ENCODE measurements at regions not wholly inside any gene's neighbourhood (a gene's known extent, or its start where the extent isn't known, plus 50 kb on each side); places are given as distances from the start of the nearest gene placed in this dataset.
"Not testable (repeated sequence)": the region's sequence is repeated elsewhere in the genome, so short reads cannot be mapped to it uniquely, and the experiment has no call there.

DNA sequence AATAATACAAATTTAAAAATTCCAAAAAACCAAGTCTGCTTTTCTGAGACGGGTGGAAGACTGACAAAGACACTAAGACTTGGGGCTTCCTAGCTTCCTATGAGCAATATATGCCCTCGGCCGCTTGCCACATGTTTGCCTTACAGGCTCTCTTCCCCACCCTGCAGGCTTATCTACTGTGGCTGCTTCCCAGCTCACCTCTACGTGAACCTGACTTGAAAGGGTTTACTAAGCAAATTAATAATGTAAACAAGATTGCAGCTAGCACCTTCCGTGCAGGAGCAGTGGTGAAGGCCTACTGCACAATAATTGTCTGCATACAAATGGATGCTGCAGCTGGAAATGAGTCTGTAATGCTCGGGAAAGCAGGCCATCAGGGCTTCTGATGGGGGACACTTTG, 152.9 kb upstream of the DAB1 start:
- no peak for DNase-seq (ENCODE audit: low spot score)

DNA sequence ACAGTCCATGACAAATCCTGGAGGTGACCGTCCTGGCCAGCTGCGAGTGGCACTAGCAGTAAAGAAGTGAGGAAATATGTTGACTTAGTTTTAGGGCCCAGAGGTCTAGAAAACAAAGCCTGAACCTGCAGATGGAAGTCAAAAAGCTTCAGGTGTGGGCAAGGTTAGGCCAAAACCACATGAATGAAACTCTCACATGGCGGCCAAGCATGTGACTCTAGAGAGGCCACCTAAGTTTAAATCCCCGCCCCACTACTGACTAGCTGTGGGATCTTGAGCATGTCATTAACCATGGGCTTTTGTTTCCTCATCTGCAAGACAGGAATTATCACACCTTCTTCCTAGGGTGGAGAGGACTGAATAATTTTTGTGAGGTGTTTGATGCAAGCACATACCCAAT, 148.2 kb upstream of the DAB1 start:
- no peak for DNase-seq (ENCODE audit: low spot score)

DNA sequence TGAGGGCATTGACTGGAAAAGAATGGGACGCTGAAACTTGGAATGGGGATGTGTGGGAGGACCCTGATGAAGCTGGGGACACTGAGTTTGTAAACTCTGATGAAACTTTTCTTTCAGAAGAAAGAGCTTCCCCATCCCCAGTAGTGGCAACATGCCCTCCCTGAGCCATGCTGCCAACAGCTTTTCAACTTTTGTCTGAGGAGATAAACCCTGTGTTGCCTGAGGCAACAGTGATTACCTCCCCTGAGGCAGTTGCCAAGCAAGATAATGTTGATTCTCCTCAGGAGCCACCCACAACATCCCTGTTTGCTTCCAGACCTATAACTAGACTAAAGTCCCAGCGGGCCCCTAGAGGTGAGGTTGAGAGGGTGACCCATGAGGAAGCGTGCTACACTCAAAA, 134.2 kb upstream of the DAB1 start:
- not testable (repeated sequence) for DNase-seq (ENCODE audit: low spot score)

DNA sequence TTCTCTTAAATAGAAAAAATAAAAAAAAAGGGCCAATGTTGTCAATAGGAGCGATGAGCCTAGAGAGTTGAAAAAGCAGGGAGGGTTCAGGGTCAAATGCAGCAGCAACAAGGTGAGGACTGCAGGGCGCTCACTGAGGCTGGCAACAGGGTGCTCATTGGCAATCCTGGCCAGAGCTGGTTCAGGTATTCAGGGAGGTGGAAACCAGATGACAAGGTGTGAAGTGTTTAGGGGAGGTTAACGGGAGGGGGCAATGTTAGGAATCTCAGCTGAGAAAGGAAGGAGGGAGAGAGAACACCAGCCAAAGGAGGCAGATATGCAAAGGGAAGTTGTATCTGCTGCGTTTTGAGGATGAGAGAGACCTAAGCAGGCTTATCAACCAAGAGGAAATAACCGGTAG, 129.8 kb upstream of the DAB1 start:
- DNase-seq (ENCODE audit: low spot score): no peak

DNA sequence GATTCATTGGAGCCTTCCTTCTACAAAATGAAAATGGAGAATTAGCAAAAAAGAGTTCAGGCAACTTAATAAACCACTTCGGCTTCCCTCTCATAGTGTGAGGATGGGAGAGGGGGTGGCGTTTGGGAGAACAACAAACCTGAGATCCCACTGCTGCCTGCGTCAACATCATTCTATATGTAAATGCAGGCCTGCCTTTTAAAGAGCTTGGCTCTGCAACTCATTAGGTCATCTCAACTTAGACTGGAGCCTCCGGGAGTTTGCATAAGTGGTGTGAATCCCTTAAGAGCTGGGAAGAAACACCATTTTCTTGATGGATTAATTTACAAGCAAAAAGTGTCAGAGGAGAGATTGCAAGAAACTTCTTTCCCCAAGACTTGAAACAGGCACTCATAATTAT, 127.6 kb upstream of the DAB1 start:
- peak; percentile 20 for DNase-seq (ENCODE audit: low spot score)

DNA sequence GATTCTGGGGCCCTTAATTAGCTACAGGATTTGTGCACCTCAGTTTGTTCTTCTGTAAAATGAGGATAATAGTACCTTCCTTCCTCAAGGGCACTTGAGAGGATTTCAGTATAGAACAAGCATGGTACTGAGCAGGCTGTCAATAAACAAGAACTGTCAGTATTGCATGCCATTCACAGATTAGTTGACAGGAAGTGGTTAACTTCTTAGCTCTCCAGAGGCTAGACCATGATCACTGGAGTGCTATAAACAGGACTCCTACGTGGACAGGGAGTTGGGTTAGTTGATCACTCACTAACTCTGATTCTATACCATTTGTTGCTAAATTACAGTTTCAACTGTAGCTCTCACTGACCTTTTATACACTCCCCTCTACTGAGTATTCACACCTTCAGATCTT, 126.2 kb upstream of the DAB1 start:
- DNase-seq (ENCODE audit: low spot score): peak; percentile 53

DNA sequence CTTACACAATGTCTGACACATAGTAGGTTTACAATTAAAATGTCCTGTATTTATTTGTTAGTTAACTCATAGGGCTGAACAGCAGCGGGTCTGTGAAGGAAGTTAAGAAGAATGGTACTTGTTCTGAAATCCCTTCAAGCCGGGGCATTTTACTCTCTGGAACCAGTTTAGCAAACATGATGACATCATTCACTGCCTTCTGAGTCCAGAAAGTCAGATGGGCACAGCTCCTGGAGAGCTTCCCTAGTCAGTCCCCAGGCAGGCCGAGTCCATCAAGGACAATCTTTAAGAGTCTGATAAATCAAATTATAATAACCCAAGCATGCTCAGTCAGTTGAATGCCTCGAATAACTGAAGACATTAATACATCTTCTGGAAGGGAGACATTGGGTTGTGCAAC, 125.4 kb upstream of the DAB1 start:
- no peak for DNase-seq (ENCODE audit: low spot score)

DNA sequence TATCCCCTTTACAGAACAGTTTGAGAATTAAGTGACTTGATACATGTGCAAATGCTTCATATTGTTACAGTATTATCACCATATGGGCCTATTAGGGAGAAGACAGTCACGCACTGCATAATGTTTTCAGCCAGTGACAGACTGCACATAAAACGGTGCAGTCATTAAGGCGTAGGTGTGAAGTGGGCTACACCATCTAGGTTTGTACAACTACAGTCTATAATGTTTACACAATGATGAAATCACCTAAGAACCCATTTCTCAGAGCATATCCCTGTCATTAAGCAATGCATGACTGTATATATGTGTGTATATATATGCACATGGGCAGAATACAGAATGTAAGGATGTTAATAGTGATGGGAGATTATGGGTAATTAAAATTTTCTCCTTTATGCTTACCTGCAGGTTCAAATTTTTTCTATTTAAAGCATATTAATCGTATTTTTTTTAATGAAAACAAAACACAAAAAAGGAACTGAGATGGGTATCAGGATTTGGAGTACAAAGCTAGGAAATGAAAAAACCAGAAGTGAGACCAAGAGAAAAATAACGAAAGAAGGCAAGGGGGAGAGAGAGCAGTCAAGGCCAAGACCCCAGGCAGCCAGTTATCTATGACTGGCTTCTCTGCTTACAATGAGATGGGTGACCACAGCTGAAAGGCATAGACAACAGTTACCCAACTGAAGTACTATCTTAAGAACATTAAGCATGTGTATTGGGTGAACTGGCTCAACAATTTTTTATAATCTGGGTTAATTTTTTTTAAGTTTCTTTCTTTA, 122.9 kb upstream of the DAB1 start:
- no peak for DNase-seq (ENCODE audit: low spot score)

DNA sequence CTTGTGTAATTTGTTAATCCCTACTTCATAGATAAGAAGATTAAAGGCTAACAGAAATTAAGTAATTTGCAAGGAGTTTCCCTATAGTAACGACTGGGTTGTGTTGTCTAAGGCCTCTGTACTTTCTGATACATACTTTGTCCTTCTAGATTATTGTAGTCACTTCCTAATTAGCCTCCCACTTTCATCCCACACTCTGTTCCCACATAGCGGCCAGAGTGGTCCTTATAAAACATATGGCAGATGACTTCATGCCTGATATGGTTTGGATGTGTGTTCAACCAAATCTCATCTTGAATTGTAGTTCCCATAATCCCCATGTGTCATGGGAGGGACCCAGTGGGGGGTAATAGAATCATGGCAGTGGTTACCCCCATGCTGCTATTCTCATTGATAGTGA, 120.5 kb upstream of the DAB1 start:
- no peak for DNase-seq (ENCODE audit: low spot score)

DNA sequence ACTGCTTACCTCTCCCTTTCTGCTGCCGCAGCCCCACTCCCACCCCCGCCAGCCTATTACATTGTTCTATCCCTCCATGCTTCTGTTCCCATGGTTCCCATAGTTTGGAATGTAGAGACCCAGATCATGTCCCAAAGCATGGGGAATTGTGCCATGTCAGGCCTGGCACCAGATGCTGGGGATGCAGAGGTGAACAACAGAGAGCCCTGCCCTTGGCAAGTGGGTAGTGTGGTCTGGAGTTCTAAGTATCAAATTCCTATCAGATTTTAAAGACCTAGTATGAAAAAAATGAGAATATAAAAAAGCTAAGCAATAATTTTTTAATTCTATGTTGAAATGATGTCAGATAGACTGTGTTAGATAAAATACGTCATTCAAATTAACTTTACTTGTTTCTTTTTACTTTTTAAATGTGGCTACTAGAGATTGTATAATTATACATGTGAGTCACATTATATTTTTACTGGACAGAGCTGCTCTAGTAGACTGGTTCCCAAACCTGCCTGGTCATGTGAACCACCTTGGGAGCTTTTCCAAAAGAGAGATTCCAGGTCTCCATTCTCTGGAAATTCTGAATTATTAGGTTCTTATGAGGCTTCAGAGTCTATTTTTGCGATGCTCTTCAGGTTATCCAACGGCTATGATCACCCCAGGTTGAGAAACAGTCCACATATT, 113.0 kb upstream of the DAB1 start:
- DNase-seq (ENCODE audit: low spot score): no peak

DNA sequence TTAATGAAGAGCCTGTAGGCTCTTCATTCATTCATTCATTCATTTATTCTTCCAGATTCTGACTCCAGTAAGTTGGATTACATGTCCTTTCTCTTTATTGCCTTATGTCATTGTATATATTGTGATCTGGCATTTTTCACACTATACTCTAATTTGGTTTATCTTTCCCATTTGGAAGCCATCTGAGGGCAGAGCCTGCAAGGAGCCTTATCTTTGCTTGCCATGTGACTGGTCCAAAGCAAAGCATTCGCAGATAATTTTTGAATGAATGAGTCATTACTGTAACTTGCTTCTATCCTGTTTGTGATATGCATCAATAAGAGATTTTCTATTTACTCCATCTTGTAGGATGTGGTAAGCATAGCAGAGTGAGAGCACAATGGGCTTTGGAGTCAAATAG, 108.4 kb upstream of the DAB1 start:
- no peak for DNase-seq (ENCODE audit: low spot score)

DNA sequence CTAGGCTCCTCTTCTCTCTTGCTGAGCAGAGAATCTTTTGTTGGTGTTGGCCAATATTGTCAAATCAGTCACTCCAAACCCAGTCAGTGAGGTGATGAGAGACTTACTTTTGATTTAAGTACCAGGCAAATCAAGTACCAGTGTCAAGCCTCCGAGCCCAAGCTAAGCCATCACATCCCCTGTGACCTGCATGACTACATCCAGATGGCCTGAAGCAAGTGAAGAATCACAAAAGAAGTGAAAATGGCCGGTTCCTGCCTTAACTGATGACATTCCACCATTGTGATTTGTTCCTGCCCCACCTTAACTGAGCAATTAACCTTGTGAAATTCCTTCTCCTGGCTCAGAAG, 107.0 kb upstream of the DAB1 start:
- DNase-seq (ENCODE audit: low spot score): not testable (repeated sequence)

DNA sequence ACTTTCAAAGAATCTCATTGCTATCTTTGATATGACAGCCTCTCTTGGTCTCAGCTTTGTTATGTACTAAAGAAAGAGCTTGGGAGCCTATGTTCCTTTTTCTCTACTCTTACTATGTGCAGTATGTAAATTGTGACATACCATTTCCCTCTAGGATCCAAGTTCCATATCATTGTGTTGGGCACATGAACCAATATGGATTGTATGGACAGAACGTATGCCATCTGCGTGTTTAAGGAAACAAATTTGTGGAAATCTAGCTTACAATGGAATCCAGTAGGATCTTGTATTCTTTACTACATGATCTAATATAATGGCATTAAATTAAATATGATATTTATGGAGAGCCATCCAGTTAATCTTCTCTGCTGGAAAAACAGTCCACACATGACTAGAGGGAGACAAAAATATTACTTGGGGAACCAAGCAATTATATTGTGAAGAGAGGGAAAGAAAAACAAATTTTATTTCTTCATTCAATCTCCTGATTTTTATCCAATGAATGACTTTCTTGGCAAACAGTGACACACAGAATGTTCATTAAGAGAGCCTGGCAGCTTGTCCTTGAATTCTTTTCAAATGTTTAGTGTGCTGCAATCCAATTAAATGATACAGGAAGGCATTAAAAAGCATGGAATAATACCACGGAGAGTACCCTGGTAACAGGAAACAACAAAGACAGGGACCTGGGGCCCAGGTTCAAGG, 106.5 kb upstream of the DAB1 start:
- no peak for DNase-seq (ENCODE audit: low spot score)

DNA sequence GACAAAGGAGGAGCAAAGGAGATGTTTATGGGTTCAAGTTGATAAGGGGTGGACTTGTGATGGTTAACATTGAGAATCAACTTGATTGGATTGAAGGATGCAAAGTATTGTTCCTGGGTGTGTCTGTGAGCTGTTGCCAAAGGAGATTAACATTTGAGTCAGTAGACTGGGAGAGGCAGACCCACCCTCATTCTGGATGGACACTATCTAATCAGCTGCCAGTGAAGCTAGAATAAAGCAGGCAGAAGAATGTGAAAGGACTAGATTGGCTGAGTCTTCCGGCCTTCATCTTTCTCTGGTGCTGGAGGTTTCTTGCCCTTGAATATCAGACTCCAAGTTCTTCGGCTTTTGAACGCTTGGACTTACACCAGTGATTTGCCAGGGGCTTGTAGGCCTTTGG, 98.7 kb upstream of the DAB1 start:
- DNase-seq (ENCODE audit: low spot score): no peak

DNA sequence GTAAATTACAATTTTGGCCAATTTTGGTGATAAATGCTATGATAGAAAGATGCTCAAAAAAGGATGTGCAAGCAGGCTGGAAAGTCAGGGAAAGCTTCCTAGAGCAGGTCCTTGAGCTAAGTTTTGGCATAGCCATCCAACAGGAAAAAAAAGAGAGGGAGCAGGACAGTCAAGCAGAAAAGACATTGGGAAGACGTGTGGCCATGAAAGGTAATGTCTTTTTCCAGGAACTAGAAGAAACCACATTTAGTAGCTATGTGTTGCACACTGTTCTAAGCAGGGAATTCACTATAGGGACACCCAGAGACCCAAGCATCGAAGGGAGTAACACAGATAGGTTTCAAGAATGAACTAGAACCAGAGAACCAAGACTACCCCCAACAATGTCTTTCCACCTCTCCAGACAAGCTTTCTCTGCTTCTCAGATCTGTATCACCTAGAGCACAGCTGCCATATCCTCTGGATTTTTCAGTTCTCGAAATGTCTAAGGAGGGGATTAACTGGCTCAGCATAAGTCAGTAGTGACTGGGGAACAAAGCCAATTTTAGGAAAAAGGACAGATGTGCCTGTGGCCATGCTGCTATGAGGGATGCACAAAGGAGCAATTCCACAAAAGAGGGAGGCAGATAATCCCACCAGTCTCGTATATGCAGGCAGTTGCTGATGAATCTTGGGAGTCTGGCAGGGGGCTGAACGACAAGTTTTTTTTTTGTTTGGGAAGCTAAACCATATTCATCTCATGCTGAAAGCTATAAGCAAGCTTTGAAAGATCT, 97.1 kb upstream of the DAB1 start:
- DNase-seq (ENCODE audit: low spot score): no peak

DNA sequence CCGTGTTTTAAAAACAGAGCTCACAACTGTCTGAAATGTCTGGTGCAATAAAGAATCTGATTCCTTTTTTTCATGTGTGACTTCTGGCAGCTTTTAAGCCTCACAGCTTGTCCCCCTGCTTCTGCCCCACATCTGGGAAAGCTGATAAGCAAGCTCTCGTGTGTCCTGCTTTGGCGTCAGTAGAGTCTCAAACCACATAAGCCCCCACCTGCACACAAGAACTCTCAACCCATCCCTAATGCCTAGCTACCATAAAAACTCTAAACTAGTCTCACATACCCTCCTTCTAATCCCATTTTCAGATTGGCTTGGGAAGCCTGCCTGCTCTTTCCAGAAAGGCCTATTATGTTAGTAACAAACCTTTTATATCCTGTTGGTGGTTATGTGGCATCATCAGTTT, 94.6 kb upstream of the DAB1 start:
- DNase-seq (ENCODE audit: low spot score): no peak

DNA sequence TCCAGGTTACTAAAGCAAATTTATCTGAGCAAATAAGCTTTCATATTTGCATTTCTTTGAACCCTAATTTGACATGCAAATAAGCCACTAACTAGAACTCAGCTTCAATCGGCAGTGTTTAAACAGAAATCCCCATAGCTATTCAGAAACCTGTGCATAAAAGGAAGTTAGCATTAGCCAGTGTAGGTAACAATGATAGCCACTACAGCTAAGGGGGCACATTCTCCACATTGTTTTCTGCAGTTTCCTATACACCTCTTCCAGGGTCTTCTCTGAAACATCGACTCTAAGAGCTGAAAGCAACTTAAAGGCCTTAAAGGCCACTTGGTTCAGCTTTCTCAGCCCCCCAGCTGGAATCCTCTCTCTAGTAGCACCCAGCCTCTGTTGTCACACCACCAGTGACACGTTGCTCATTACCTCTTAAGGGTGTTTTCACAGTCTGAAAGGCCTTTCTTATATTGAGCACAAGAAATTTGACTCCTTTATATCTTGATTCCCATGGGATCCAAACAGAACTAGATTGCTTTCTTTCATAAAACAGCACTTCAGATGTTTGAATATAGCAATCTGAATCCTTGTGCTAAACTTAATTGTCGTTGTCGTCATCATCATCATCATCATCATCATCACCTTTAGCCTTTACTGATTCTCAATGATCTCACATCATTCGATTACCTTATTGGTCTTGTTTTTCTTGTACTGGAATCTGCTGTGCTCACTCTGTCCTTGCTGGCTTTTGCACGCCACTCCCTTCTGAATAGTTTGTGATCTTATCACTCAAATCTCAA, 93.9 kb upstream of the DAB1 start:
- no peak for DNase-seq (ENCODE audit: low spot score)

DNA sequence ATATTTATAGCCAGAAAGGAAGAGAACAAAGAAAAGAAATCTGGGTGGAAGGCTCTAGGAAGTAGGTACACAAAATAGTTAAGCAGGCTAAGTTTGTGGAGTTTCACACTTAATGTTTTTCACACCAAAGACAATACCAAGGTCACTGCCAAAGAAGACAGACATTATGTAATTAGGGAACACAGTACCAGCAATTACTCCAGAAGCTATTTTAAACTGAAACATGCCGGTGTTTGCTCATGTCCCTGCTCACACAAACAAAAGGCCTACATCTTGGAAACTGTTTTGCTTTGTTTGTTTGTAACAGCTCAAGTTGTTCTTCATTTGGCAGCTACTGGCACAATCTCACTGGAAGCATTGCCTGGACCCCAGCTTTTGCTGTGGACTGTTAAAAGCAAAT, 88.5 kb upstream of the DAB1 start:
- DNase-seq (ENCODE audit: low spot score): no peak

DNA sequence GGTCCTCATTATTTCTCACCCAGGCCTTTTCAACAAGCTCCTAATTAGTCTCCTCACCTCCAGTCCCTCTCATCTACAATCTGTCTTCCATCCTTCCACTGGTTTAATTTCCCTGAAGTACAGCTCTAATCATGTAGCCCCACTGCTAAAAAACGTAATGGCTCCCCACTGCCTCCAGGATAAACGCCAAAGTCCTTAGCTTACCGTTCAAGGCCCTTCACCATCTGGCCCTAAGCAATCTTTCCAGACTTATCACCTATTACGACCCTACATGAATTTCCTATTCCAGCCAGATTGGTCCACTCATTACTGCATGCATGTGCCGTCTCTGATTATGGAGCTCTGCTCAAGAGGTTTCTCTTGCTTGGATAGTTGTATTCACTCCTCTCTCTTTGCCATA, 83.1 kb upstream of the DAB1 start:
- no peak for DNase-seq (ENCODE audit: low spot score)

DNA sequence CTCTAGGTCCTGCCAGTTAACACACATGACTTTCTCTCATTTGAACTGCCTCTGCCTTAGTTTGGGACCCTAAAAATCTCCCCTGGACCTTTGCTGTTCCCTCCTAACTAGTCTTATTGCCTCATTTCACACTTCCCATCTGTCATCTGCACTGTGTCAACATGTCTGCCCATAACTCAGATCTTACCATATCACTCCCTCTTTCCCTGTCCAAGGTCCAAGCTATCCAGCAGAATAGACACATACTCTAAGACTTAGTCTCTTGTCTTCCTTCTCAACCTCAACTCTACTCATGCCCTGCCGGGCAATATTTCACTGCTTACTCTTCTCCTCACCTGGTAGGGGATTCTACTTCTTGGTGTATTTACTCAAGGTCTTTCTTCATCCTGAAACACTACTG, 79.5 kb upstream of the DAB1 start:
- no peak for DNase-seq (ENCODE audit: low spot score)

DNA sequence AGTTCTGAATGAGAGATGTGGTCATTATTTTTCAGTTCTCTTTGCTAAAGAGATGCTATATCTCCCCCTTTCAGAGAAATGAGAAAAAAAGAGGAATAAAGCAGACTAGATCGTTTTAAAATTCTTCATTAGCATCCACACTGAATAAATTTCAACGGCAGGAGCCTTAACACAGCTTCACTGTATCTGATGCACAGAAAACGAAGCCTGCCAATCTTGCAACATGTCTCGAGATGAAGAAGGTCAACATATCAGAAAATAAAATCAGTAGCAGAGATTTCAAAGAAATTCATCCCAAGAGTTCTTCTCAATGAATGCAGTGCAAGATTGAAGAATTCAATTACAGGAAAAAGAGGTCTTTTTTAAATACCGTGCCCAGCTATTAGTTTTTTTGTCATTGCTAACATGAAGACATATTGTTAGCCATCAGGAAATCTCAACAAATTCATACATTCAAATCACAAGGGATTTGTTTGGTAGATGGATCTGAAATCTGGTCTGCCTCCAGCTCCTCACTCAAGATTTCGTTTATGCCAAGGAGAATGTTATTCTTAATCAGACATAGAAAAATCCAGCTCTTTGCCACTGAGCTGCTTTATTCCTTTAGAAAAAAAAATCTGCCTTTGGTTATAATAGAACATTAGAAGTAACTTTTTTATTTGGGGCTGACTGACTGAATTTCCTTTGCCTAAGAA, 76.4 kb upstream of the DAB1 start:
- no peak for DNase-seq (ENCODE audit: low spot score)
